T-cell (primary cell): ENCODE measurements at regions not wholly inside any gene's neighbourhood (a gene's known extent, or its start where the extent isn't known, plus 50 kb on each side); places are given as distances from the start of the nearest gene placed in this dataset.

ENCODE experiments used
- ATAC-seq, 4 experiments: fragments of 200-7000 bp in 3 of 4; fragments of 150-1000 bp in 1 of 4; cut with Tn5 transposase; replicated peaks in 1 of 4; 1 replicate in 3 of 4; 2 replicates in 1 of 4; pipeline ENCODE4 v1.10.0; 2021; ENCODE audit warnings: moderate library complexity in 3 of 4, mild to moderate bottlenecking in 2 of 4, moderate number of reproducible peaks in 1 of 4
- CTCF ChIA-PET, 2 donors: fragments of 300-600 bp; sonication (Branson Sonifier 250); formaldehyde crosslinking; loops; one replicate each; lab custom pipeline; 2022; ENCODE audit warnings: antibody characterized with exemption in 2 of 2; lab: Charles Lee
- POLR2A ChIA-PET, 2 donors: fragments of 300-600 bp; sonication (Branson Sonifier 250); formaldehyde crosslinking; loops; one replicate each; lab custom pipeline; 2022; ENCODE audit warnings: antibody characterized with exemption in 2 of 2; lab: Charles Lee
- DNase-seq, 35 experiments: peaks; one replicate each; pipeline versions ENCODE4 v3.0.0 to v3.0.0-alpha.2; 2013 to 2023
- H3K27ac ChIP-seq: one replicate; pipeline ENCODE4 v1.5.1; 2013; ENCODE audit warnings: low read length
- H3K27me3 ChIP-seq, 2 experiments: replicated peaks in 1 of 2; 1 replicate in 1 of 2; 2 replicates in 1 of 2; pipeline versions ENCODE4 v1.6.1 to v1.7.0; 2013; ENCODE audit warnings: low read length in 1 of 2, mixed read lengths in 1 of 2; ENCODE audit not compliant: control insufficient read depth in 2 of 2, insufficient read depth in 2 of 2; ENCODE audit errors: extremely low read depth in 1 of 2
- H3K36me3 ChIP-seq, 2 donors: 1 replicate in 1 of 2; 2 replicates in 1 of 2; pipeline versions ENCODE4 v1.6.1 to v1.7.0; 2013; ENCODE audit warnings: low read length in 1 of 2; ENCODE audit not compliant: control insufficient read depth in 2 of 2, insufficient read depth in 1 of 2; ENCODE audit errors: extremely low read depth in 1 of 2
- H3K4me1 ChIP-seq, 2 experiments: 1 replicate in 1 of 2; 2 replicates in 1 of 2; pipeline versions ENCODE4 v1.6.1 to v1.7.0; 2013; ENCODE audit warnings: low read length in 2 of 2, mixed read lengths in 1 of 2; ENCODE audit not compliant: insufficient read depth in 2 of 2, control insufficient read depth in 1 of 2; ENCODE audit errors: extremely low read depth in 1 of 2
- H3K4me3 ChIP-seq, 2 donors: 1 replicate in 1 of 2; 2 replicates in 1 of 2; pipeline versions ENCODE4 v1.5.1 to v1.7.0; 2013; ENCODE audit warnings: mild to moderate bottlenecking in 2 of 2, low read length in 1 of 2, moderate library complexity in 1 of 2; ENCODE audit not compliant: control insufficient read depth in 1 of 2; ENCODE audit errors: extremely low read depth in 1 of 2
- H3K9me3 ChIP-seq: 2 replicates; pipeline ENCODE4 v1.7.0; 2013
- H3K27ac Mint-ChIP-seq, 2 donors: one replicate each; pipeline ENCODE4 v1.8.0; 2020 to 2021; ENCODE audit warnings: mild to moderate bottlenecking in 2 of 2, mixed read lengths in 2 of 2
- H3K27me3 Mint-ChIP-seq, 2 donors: one replicate each; pipeline ENCODE4 v1.8.0; 2021 to 2022; ENCODE audit warnings: mixed read lengths in 2 of 2
- H3K36me3 Mint-ChIP-seq: one replicate; pipeline ENCODE4 v1.8.0; 2021; ENCODE audit warnings: mixed read lengths
- H3K4me1 Mint-ChIP-seq, 3 donors: one replicate each; pipeline ENCODE4 v1.8.0; 2020 to 2022; ENCODE audit warnings: mixed read lengths in 3 of 3, mild to moderate bottlenecking in 1 of 3
- H3K4me3 Mint-ChIP-seq, 3 donors: one replicate each; pipeline ENCODE4 v1.8.0; 2020 to 2022; ENCODE audit warnings: mild to moderate bottlenecking in 3 of 3, mixed read lengths in 3 of 3, moderate library complexity in 3 of 3
- H3K9me3 Mint-ChIP-seq, 3 donors: one replicate each; pipeline ENCODE4 v1.8.0; 2020 to 2022; ENCODE audit warnings: mixed read lengths in 3 of 3
- WGBS: methylation state at CpG from one replicate; pipeline ENCODE4 v1.1.5; 2013; ENCODE audit warnings: missing lambda C conversion rate; ENCODE audit not compliant: insufficient coverage; 5-methylcytosine and 5-hydroxymethylcytosine counted together

- H3K9me3 ChIP-seq = no peaks in the 10 kb centered on the region
- Mint-ChIP-seq H3K4me1 (no peaks in the 10 kb centered on the region), H3K36me3 (no peaks in the 10 kb centered on the region), H3K27me3 (peaks cover 4 to 9% of the 10 kb centered on the region in 2 donors), H3K27ac (no peak overlapping the region), H3K9me3 (peaks cover 0 to 11% (median 0%) of the 10 kb centered on the region in 3 donors), H3K4me3 (no peak overlapping the region)
- no peak overlapping the region for H3K4me3 ChIP-seq
- POLR2A ChIA-PET = interaction anchor here in 1 of 2 donors (0.6 kb wide), 1 partner anchor 792 kb away, joined by 3 read pairs; no protein-coding TSS in a partner anchor
- H3K4me1 ChIP-seq = no peaks in the 10 kb centered on the region
- no peaks in the 10 kb centered on the region for H3K36me3 ChIP-seq
- CTCF ChIA-PET = no interaction called here
- no CpG with 5 or more reads among the region's 1 CpG for WGBS
- ATAC-seq (no peak), DNase-seq (no peak)
- peaks cover 0 to 3% of the 10 kb centered on the region in 2 experiments for H3K27me3 ChIP-seq
- no peak overlapping the region for H3K27ac ChIP-seq
These were observed 1252.9 kb upstream of the TMEM132C start for GRCh38 chr12:127014079-127014478.

- peaks cover 3 to 5% of the 10 kb centered on the region in 2 donors for H3K27me3 Mint-ChIP-seq
- no CpG with 5 or more reads among the region's 2 CpGs for WGBS
- no peak overlapping the region for H3K4me3 Mint-ChIP-seq
These were observed 1242.2 kb upstream of the TMEM132C start for GRCh38 chr12:127024791-127025190.

GRCh38 chr12:127025545-127025944, 1241.4 kb upstream of the TMEM132C start:
- no peak for DNase-seq
- no peak overlapping the region for H3K4me3 Mint-ChIP-seq
- H3K4me1 Mint-ChIP-seq = no peaks in the 10 kb centered on the region
- Histone ChIP-seq H3K27ac (no peak overlapping the region), H3K9me3 (no peaks in the 10 kb centered on the region), H3K36me3 (no peaks in the 10 kb centered on the region), H3K4me3 (no peak overlapping the region), H3K27me3 (no peaks in the 10 kb centered on the region), H3K4me1 (no peaks in the 10 kb centered on the region)
- ChIA-PET CTCF (no interaction called here), POLR2A (interaction anchor here in 1 of 2 donors (0.6 kb wide), 1 partner anchor 42 kb away, joined by 8 read pairs; no protein-coding TSS in a partner anchor)
- H3K27me3 Mint-ChIP-seq = peaks cover 3 to 5% of the 10 kb centered on the region in 2 donors
- ATAC-seq = no peak
- H3K27ac Mint-ChIP-seq = no peak overlapping the region
- WGBS = no CpG with 5 or more reads among the region's 1 CpG
- peaks cover 0 to 3% (median 0%) of the 10 kb centered on the region in 3 donors for H3K9me3 Mint-ChIP-seq
- no peaks in the 10 kb centered on the region for H3K36me3 Mint-ChIP-seq

More at GRCh38 chr12:127024791-127025190, 1242.2 kb upstream of the TMEM132C start:
- Mint-ChIP-seq H3K36me3 (no peaks in the 10 kb centered on the region), H3K4me1 (no peaks in the 10 kb centered on the region), H3K27ac (no peak overlapping the region), H3K9me3 (peaks cover 0 to 3% (median 0%) of the 10 kb centered on the region in 3 donors)
- no peaks in the 10 kb centered on the region for H3K27me3 ChIP-seq
- no peak overlapping the region for H3K27ac ChIP-seq
- no peaks in the 10 kb centered on the region for H3K9me3 ChIP-seq
- POLR2A ChIA-PET = no interaction called here
- ATAC-seq (no peak), DNase-seq (no peak)
- no peaks in the 10 kb centered on the region for H3K36me3 ChIP-seq
- H3K4me3 ChIP-seq = no peak overlapping the region
- no peaks in the 10 kb centered on the region for H3K4me1 ChIP-seq
- CTCF ChIA-PET = no interaction called here

GRCh38 chr12:127035011-127035879, 1231.7 kb upstream of the TMEM132C start:
- WGBS = 81% methylated on average over 4 of the region's 11 CpGs
- H3K4me1 Mint-ChIP-seq = no peaks in the 10 kb centered on the region
- Histone ChIP-seq H3K4me3 (no peak overlapping the region), H3K4me1 (no peaks in the 10 kb centered on the region), H3K27me3 (peaks cover 0 to 4% of the 10 kb centered on the region in 2 experiments), H3K36me3 (no peaks in the 10 kb centered on the region), H3K9me3 (no peaks in the 10 kb centered on the region), H3K27ac (no peak overlapping the region)
- no peak for ATAC-seq
- H3K27ac Mint-ChIP-seq = no peak overlapping the region
- POLR2A ChIA-PET = no interaction called here
- peaks cover 0 to 5% (median 0%) of the 10 kb centered on the region in 3 donors for H3K9me3 Mint-ChIP-seq
- no peak for DNase-seq
- H3K36me3 Mint-ChIP-seq = no peaks in the 10 kb centered on the region
- CTCF ChIA-PET = no interaction called here
- no peaks in the 10 kb centered on the region for H3K27me3 Mint-ChIP-seq
- no peak overlapping the region for H3K4me3 Mint-ChIP-seq

GRCh38 chr12:127038152-127038551, 1228.8 kb upstream of the TMEM132C start:
- ChIA-PET CTCF (no interaction called here), POLR2A (no interaction called here)

GRCh38 chr12:127038761-127039160, 1228.2 kb upstream of the TMEM132C start:
- no CpG with 5 or more reads among the region's 10 CpGs for WGBS
- DNase-seq = no peak
- Mint-ChIP-seq H3K36me3 (no peaks in the 10 kb centered on the region), H3K27ac (no peak overlapping the region), H3K9me3 (peaks cover 0 to 11% (median 0%) of the 10 kb centered on the region in 3 donors), H3K27me3 (peaks cover 3 to 5% of the 10 kb centered on the region in 2 donors), H3K4me1 (no peaks in the 10 kb centered on the region), H3K4me3 (no peak overlapping the region)
- H3K9me3 ChIP-seq = no peaks in the 10 kb centered on the region
- no peaks in the 10 kb centered on the region for H3K36me3 ChIP-seq
- no peaks in the 10 kb centered on the region for H3K4me1 ChIP-seq
- ATAC-seq = no peak
- no peak overlapping the region for H3K4me3 ChIP-seq
- H3K27me3 ChIP-seq = peaks cover 0 to 4% of the 10 kb centered on the region in 2 experiments
- ChIA-PET CTCF (no interaction called here), POLR2A (no interaction called here)
- no peak overlapping the region for H3K27ac ChIP-seq

More at GRCh38 chr12:127038152-127038551, 1228.8 kb upstream of the TMEM132C start:
- H3K4me1 Mint-ChIP-seq = no peaks in the 10 kb centered on the region
- Histone ChIP-seq H3K27ac (no peak overlapping the region), H3K4me1 (no peaks in the 10 kb centered on the region), H3K27me3 (peaks cover 0 to 4% of the 10 kb centered on the region in 2 experiments), H3K9me3 (no peaks in the 10 kb centered on the region), H3K36me3 (no peaks in the 10 kb centered on the region), H3K4me3 (no peak overlapping the region)
- ATAC-seq (no peak), DNase-seq (no peak)
- peaks cover 0 to 11% (median 0%) of the 10 kb centered on the region in 3 donors for H3K9me3 Mint-ChIP-seq
- H3K27me3 Mint-ChIP-seq = peaks cover 2 to 3% of the 10 kb centered on the region in 2 donors
- no peaks in the 10 kb centered on the region for H3K36me3 Mint-ChIP-seq
- H3K4me3 Mint-ChIP-seq = no peak overlapping the region
- no CpG with 5 or more reads among the region's 1 CpG for WGBS
- H3K27ac Mint-ChIP-seq = no peak overlapping the region
